HG03469 (cell line): ENCODE measurements at regions not wholly inside any gene's neighbourhood (a gene's known extent, or its start where the extent isn't known, plus 50 kb on each side); places are given as distances from the start of the nearest gene placed in this dataset.

Experiments
- ATAC-seq: cut with Tn5 transposase; IDR thresholded peaks from one replicate; pipeline ENCODE4 v1.9.1; 2021; ENCODE audit warnings: mild to moderate bottlenecking, moderate library complexity, moderate number of reproducible peaks; ENCODE audit not compliant: unreplicated experiment

- no peak for ATAC-seq
Observed at GRCh38 chr1:116321766-116322175, 51.3 kb upstream of the ATP1A1 start.

DNA sequence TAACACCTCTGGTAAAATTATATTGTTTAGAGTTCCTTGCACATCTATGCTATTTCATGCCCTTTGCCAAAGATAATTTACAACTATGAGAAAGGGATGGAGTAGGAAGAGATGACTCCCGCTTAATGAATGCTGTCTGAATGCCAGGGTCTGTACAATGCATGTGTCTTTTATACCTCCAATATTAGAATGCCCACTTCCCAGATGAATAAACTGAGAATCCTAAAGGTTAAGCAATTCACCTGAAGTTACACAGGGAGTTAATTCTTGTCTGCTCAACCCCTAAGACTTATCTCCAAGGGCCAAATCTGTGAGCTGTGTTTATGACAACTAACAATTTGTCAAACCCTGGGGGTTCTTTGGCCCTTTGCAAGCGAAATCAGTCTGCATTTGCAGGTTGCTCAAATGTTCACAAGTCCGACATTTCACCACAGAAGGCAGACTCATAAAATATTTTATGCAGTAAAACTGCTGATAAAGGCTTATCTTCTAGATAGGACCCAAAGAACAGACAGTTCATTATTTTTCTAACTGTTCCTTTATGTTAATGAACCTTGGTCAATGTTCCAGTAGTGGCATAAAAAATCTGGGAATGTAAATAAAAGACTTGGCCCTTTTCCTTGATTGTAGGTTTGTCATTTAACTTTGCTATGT, 50.2 kb upstream of the ATP1A1 start:
- ATAC-seq = no peak
